Keratinocyte (primary cell): ENCODE measurements at regions not wholly inside any gene's neighbourhood (a gene's known extent, or its start where the extent isn't known, plus 50 kb on each side); places are given as distances from the start of the nearest gene placed in this dataset.

Source experiments
- DNase-seq: peaks from one replicate; pipeline ENCODE4 v3.0.0-alpha.2; 2011; ENCODE audit warnings: low read depth, missing footprints, low spot score
- FAIRE-seq: peaks from 2 replicates; lab custom pipeline; 2011; peaks lifted over from hg19 to GRCh38; lab: Jason Lieb, UNC
- H2AFZ ChIP-seq: 2 replicates; pipeline ENCODE4 v1.6.0; 2012; ENCODE audit warnings: low read length, control low read depth, inconsistent platforms; ENCODE audit not compliant: control insufficient read depth
- H3K27ac ChIP-seq: 2 replicates; pipeline ENCODE4 v1.5.1; 2011; ENCODE audit warnings: low read length; ENCODE audit not compliant: control insufficient read depth, insufficient read depth
- H3K27me3 ChIP-seq: 3 replicates; pipeline ENCODE4 v1.6.0; 2011; ENCODE audit warnings: low read length; ENCODE audit not compliant: control insufficient read depth, insufficient read depth; ENCODE audit errors: extremely low read depth
- H3K36me3 ChIP-seq, 2 experiments: 2 replicates in 1 of 2; 3 replicates in 1 of 2; pipeline ENCODE4 v1.5.1; 2011; ENCODE audit warnings: low read length in 2 of 2, mild to moderate bottlenecking in 1 of 2; ENCODE audit not compliant: control insufficient read depth in 2 of 2, insufficient read depth in 2 of 2; ENCODE audit errors: extremely low read depth in 1 of 2
- H3K4me1 ChIP-seq: 3 replicates; pipeline ENCODE4 v1.5.1; 2011; ENCODE audit warnings: low read length; ENCODE audit not compliant: control insufficient read depth, insufficient read depth; ENCODE audit errors: extremely low read depth
- H3K4me2 ChIP-seq: 3 replicates; pipeline ENCODE4 v1.6.0; 2011; ENCODE audit warnings: low read depth, low read length; ENCODE audit not compliant: control insufficient read depth, insufficient read depth; ENCODE audit errors: extremely low read depth
- H3K4me3 ChIP-seq, 3 experiments: fragments of 200-600 bp in 1 of 3; sonication (generic) in 1 of 3; 2 replicates in 2 of 3; 3 replicates in 1 of 3; pipeline ENCODE4 v1.5.1; 2011 to 2016; ENCODE audit warnings: low read length in 3 of 3, mild to moderate bottlenecking in 3 of 3, control low read depth in 2 of 3, inconsistent platforms in 1 of 3, low read depth in 1 of 3, mixed read lengths in 1 of 3, mixed run types in 1 of 3, moderate library complexity in 1 of 3; ENCODE audit not compliant: control insufficient read depth in 2 of 3, insufficient read depth in 2 of 3; ENCODE audit errors: extremely low read depth in 1 of 3
- H3K79me2 ChIP-seq: 2 replicates; pipeline ENCODE4 v1.6.0; 2012; ENCODE audit warnings: low read length; ENCODE audit not compliant: control insufficient read depth, insufficient read depth
- H3K9ac ChIP-seq: 3 replicates; pipeline ENCODE4 v1.6.0; 2011; ENCODE audit warnings: low read length; ENCODE audit not compliant: control insufficient read depth, insufficient read depth; ENCODE audit errors: extremely low read depth
- H3K9me1 ChIP-seq: 3 replicates; pipeline ENCODE4 v1.6.0; 2011; ENCODE audit warnings: low read length; ENCODE audit not compliant: control insufficient read depth, insufficient read depth; ENCODE audit errors: extremely low read depth
- H3K9me3 ChIP-seq: 2 replicates; pipeline ENCODE4 v1.5.1; 2012; ENCODE audit warnings: low read depth, low read length; ENCODE audit not compliant: control insufficient read depth
- H4K20me1 ChIP-seq: 3 replicates; pipeline ENCODE4 v1.6.0; 2011; ENCODE audit warnings: low read length; ENCODE audit not compliant: control insufficient read depth, insufficient read depth; ENCODE audit errors: extremely low read depth
- CTCF ChIP-seq, 3 experiments: IDR thresholded peaks in 1 of 3; conservative IDR thresholded peaks in 1 of 3; optimal IDR thresholded peaks in 1 of 3; 2 replicates in 2 of 3; 3 replicates in 1 of 3; pipeline versions ENCODE3 to v1.5.1; 2011; ENCODE audit warnings: low read length in 3 of 3, mild to moderate bottlenecking in 3 of 3, moderate library complexity in 2 of 3, control low read depth in 1 of 3, inconsistent platforms in 1 of 3; ENCODE audit not compliant: insufficient read depth in 2 of 3; ENCODE audit errors: extremely low read depth in 1 of 3
- EZH2 ChIP-seq: IDR thresholded peaks from one replicate; pipeline ENCODE4 v1.6.1; 2012; ENCODE audit warnings: inconsistent platforms, mild to moderate bottlenecking, low read length, moderate library complexity
- dilution Hi-C: fragments of 300-500 bp; cut with MboI; formaldehyde crosslinking; loops from one replicate; pipeline ENCODE4 v1.7.0; 2020; ENCODE audit warnings: low sequenced_read_pairs; ENCODE audit not compliant: extremely low pct_ligation_motif_present

- dilution Hi-C loops: no loop called here
These were observed 69.0 kb downstream of the RBM43 start for GRCh38 chr2:151192681-151193080.

GRCh38 chr2:151191001-151191400 lies 70.7 kb downstream of the RBM43 start:
- TF ChIP-seq CTCF (optimal IDR thresholded peaks at IDR 0.05 in 1 of 3, IDR thresholded peaks at IDR 0.05 in 1 of 3, conservative IDR thresholded peaks at IDR 0.05 in 1 of 3; ENCODE audit: extremely low read depth in 1 of 3, insufficient read depth in 2 of 3, low read length in 3 of 3) (no peak), EZH2 (no peak)
- Histone ChIP-seq H3K36me3 (no peaks in the 10 kb centered on the region), H3K4me3 (no peak overlapping the region), H3K9ac (no peak overlapping the region), H3K27me3 (no peaks in the 10 kb centered on the region), H3K4me1 (no peaks in the 10 kb centered on the region), H3K27ac (no peak overlapping the region), H3K79me2 (no peaks in the 10 kb centered on the region), H3K4me2 (no peak overlapping the region), H3K9me1 (no peaks in the 10 kb centered on the region), H2AFZ (no peak overlapping the region), H4K20me1 (no peaks in the 10 kb centered on the region), H3K9me3 (no peaks in the 10 kb centered on the region)
- FAIRE-seq: no peak
- DNase-seq: no peak
- dilution Hi-C loops: no loop called here

More at GRCh38 chr2:151192681-151193080, 69.0 kb downstream of the RBM43 start:
- Histone ChIP-seq H3K4me2 (no peak overlapping the region), H3K4me1 (no peaks in the 10 kb centered on the region), H3K9ac (no peak overlapping the region), H4K20me1 (no peaks in the 10 kb centered on the region), H3K36me3 (no peaks in the 10 kb centered on the region), H3K27me3 (no peaks in the 10 kb centered on the region), H3K9me1 (no peaks in the 10 kb centered on the region), H3K4me3 (no peak overlapping the region), H3K79me2 (no peaks in the 10 kb centered on the region), H3K27ac (no peak overlapping the region), H2AFZ (no peak overlapping the region), H3K9me3 (no peaks in the 10 kb centered on the region)
- TF ChIP-seq CTCF (optimal IDR thresholded peaks at IDR 0.05 in 1 of 3, IDR thresholded peaks at IDR 0.05 in 1 of 3, conservative IDR thresholded peaks at IDR 0.05 in 1 of 3; ENCODE audit: extremely low read depth in 1 of 3, insufficient read depth in 2 of 3, low read length in 3 of 3): no peak
- TF ChIP-seq EZH2: no peak
- DNase-seq (no peak), FAIRE-seq (no peak)
